ENCODE measurements at regions not wholly inside any gene's neighbourhood (a gene's known extent, or its start where the extent isn't known, plus 50 kb on each side); places are given as distances from the start of the nearest gene placed in this dataset.
"Not testable (repeated sequence)": the region's sequence is repeated elsewhere in the genome, so short reads cannot be mapped to it uniquely, and the experiment has no call there.

DNA sequence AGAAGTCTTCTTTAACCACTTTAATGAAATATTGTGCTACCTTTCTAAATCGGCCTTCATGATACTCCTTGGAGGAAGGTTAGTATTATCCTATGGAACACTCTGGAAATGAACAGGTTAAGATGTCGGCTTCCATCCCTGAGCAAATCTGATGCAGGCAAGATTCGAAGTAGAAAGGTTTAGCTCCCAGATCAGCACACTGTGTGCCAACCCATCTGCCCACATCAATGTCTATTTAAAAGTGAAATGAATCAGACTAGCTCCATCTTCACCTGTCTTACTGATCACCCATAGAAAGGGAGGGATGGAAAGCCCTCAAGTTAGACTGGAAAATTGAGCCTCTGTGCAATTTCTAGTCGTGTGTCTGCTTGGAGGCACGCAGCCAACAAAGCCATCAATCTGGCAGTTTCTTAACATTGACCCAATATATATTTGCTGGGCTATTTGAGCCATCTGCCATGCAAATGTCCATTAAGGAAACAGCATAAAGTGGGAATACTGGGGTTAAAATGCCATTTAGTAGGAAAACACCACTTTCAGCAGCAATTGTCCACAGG is 506.1 kb downstream of the RMST start:
- no peak for DNase-seq (ENCODE audit: insufficient read length, low spot score)
- FAIRE-seq, result no peak

DNA sequence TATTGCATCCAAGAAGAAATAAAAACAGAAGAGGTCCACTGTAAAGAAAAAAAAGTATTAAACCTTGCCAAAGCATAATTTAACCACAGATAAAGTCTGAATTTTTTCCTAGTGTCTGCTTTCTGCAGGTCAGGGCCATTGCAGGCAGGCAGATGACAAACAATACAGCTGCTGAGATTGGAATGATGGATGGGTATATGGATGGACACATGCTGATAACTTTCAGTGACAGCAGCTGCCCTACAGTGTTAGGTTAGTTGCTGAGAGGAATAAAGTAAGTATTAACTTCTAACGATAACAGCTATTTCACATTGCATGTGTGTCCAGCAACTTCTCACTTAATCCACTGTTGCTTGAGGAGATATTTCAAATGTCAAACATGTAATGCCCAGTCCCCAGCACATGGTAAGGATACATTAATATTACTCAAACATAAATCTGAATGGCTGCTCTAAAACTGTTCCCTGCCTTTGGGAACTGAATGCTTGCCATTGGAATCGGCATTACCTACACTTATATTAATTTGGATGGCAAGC is 515.3 kb downstream of the RMST start:
- DNase-seq (ENCODE audit: insufficient read length, low spot score) (no peak), FAIRE-seq (no peak)

DNA sequence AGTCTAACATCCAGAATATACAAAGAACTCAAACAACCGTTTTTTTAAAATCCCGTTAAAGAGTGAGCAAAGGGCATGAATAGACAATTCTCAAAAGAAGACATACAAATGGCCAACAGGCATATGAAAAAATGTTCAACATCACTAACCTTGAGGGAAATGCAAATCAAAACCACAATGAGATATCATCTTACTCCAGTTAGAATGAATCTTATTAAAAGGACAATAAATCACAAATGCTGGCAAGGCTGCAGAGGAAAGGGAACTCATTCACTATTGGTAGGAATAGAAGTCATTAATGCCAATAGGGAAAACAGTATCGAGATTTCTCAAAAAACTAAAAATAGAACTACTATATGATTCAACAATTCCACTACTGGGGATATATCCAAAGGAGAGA is 520.1 kb downstream of the RMST start:
- FAIRE-seq (no peak), DNase-seq (ENCODE audit: insufficient read length, low spot score) (no peak)

DNA sequence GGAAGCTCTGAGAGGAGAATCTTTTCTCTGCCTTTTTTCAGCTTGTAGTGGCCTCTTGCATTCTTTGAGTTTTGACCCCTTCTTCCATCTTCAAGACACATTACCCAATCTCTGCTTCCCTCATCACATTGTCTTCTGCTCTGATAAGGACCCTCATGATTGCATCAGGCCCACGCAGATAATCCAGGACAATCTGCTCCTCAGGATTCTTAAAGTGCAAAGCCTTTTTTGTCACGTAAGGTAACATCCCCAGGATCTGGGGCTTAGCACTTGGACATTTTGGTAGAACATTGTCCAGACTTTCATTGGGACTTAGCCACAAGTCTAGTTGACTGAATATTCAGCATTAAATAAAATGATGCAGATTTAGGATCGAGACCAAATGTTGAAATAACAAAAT is 521.2 kb downstream of the RMST start:
- DNase-seq (ENCODE audit: insufficient read length, low spot score) (no peak), FAIRE-seq (no peak)

DNA sequence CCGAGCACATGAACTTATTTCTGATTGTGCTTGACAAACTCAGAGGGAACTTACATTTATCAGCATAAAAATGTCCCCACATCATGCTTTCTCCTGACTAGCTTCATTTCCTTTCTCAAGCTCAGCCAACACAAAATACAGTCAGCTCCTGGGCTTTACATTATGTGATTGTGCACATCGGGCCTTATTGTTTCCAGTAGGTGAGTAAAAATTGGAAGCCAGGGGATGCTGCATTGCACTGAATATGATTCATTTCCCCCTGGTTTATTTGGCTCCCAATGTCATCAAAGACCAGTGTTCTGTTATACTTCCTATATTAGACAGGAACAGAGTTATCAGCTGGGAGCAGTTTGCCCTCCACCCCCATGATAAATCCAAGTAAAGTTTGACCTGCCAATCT is 521.8 kb downstream of the RMST start:
- no peak for FAIRE-seq
- no peak for DNase-seq (ENCODE audit: insufficient read length, low spot score)

DNA sequence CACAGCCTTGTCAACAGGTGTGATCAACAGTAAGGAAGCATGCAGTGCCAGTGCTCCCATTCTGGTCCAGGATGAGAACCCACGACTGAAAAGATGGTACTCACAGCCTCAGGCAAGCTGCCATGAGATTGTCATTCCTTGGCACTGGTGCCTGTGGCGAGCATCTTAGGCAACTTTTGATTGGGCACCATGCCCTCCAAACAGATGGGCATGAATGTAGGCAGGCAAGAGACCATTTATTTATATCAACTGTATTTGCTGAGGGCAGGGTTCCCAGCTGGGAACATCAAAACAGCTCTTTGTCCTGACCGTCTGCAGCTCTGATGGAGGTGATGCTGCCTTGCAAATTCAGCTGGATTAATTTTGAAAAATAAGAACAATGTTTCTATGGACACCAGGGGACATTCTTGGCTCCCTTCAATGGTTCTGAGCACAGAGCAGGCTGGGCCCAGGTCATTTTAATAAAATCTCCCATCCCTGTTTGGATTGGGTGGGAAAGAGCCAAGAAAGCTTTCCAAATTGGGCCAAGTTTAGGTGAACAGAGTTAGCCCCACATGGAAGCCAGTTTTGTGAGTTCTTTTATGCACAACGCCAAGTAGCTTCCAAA is 522.5 kb downstream of the RMST start:
- FAIRE-seq, result no peak
- no peak for DNase-seq (ENCODE audit: insufficient read length, low spot score)

DNA sequence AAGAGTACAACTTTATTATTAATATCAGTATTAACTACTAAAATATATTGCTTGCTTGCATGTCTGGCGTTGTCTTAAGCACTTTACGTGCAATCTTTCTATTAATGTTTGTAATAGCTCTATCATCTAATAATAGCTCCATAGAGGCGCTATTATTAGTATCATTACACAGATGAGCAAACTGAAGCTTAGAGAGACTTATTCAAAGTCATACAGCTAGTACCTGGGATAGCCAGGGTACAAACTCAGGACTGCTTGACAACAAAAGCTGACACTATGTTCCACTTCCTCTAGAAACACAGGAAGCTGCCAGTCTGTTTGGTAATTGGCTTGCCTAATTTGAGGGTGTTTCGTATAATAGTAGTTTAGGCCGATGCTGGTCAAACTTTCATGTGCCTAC is 523.2 kb downstream of the RMST start:
- no peak for FAIRE-seq

DNA sequence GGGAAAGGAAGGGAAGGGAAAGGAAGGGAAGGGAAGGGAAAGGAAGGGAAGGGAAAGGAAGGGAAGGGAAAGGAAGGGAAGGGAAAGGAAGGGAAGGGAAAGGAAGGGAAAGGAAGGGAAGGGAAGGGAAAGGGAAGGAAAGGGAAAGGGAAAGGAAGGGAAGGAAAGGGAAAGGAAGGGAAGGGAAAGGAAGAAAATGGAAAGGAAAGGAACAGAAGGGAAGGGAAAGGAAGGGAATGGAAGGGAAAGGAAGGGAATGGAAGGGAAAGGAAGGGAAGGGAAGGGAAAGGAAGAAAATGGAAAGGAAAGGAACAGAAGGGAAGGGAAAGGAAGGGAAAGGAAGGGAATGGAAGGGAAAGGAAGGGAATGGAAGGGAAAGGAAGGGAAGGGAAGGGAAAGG is 526.0 kb downstream of the RMST start:
- FAIRE-seq; DNase-seq (ENCODE audit: insufficient read length, low spot score): not testable (repeated sequence)

More for the DNA sequence above, 523.2 kb downstream of the RMST start:
- DNase-seq (ENCODE audit: insufficient read length, low spot score), result no peak

DNA sequence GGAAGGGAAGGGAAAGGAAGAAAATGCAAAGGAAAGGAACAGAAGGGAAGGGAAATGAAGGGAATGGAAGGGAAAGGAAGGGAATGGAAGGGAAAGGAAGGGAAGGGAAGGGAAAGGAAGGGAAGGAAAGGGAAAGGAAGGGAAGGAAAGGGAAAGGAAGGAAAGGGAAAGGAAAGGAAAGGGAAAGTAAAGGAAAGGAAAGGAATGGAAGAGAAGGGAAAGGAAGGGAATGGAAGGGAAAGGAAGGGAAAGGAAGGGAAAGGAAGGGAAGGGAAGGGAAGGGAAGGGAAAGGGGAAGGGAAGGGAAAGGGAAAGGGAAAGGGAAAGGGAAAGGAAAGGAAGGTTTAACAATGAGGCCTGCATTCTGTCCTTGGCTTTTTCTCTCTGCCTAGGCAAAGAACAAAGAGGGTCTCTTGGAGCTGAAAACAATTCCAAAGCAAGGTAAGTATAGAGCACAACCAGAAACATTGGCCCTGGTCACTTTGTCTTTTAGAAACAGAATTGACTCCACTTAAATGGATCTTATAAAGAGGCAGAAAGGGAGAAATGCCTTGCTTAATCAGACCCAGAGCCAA is 525.9 kb upstream of the TMPO start:
- DNase-seq (ENCODE audit: insufficient read length, low spot score), result no peak
- FAIRE-seq, result no peak

DNA sequence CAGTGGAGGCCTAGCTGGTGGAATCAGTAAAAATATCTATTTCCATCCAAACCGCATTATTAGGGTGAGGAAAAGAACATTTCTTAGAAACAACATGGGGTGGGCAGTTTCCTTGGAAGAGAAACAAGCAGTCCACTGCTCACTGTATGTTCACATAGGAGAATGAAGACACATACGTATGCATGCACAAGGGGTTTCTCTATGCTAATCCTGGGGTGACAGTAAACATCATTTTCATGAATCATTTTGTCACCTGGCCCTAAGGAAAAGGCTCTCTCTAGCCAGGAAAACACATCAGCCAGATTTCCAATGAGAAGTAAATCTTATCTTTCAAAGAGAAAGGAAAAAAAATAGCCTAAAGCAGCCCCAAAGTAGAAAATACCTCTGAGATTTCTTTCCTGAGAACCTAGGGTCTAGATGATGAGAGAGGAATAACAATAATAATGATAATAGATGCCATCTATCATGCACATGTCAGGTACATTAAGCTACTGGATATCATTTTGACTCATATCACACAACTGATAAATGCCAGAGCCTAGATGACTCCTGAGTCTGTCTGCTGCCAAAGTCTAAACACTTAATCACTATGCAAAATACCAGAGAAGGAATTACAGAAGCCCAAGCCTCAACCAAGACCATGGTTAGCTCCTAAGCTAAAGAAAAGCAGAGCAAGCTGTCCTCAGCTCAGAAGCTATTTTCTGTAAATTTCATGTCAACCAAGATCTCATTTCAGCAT is 520.5 kb upstream of the TMPO start:
- DNase-seq (ENCODE audit: insufficient read length, low spot score) (no peak), FAIRE-seq (no peak)

DNA sequence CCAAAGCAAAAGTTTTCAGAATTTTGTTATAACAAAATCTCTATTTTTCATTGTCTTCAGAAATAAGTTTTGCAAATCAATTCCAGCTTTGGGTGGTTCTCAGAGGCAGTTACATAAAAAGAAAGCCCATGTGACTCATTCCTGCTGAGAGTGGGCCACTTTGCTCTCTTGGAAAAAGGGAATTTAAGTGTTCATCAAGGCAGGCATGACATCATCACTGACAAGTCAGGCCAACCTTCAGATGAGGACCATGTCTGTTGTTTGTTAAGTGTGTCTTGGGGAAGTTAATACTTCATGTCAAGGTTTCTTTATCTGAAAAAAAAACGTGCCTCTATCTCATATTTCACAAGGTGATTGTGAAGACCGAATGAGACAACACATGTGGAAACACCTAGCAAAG is 519.8 kb upstream of the TMPO start:
- no peak for FAIRE-seq

DNA sequence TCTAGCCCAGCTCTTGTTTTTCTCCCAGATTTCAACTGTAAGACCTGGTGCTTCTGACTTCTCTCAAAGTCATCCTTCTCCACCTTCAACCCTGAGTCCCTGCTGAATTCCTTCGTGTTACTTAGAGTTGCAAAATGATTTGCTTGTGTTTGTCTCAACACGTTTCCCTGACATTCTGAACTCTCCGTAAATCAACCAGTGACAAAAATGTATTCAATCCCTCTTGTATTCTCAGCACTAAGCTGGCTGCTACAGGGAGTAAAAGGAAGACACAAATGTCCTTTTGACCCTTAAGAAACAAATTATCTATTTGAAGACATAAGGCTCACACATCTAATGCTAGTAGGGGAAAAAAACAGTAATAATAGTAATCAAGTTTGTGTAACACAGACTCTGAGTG is 514.0 kb upstream of the TMPO start:
- no peak for FAIRE-seq

More for the DNA sequence above, 519.8 kb upstream of the TMPO start:
- no peak for DNase-seq (ENCODE audit: insufficient read length, low spot score)

DNA sequence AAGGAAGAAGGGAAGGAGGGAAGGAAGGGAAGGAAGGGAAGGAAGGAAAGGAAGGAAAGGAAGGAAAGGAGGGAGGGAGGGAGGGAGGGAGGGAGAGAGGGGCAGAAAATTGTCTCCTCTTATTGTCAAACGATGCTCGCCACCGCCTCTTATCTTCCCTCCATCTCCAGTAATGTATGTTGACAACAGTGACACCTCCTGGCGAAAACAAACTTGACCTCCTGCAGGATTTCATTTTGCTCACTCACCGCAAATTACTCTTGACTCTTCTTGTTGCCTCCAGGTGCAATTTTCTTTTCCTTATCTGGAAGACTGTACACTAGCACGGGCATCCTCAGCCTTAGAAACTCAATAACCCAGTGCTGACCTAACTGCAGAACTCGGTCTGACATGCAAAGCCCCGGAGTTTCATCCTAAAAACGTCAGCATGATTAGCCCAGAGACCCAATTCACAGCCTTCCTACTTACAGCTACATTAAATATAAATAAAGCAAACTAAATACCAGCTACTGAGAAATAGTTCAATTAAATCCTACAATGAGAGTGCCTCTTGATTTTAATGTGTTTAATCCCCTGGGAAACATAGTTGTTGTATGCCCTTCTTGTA is 512.4 kb upstream of the TMPO start:
- peak; percentile 2 for DNase-seq (ENCODE audit: insufficient read length, low spot score)
- peak; percentile 85 for FAIRE-seq

More for the DNA sequence above, 514.0 kb upstream of the TMPO start:
- no peak for DNase-seq (ENCODE audit: insufficient read length, low spot score)

DNA sequence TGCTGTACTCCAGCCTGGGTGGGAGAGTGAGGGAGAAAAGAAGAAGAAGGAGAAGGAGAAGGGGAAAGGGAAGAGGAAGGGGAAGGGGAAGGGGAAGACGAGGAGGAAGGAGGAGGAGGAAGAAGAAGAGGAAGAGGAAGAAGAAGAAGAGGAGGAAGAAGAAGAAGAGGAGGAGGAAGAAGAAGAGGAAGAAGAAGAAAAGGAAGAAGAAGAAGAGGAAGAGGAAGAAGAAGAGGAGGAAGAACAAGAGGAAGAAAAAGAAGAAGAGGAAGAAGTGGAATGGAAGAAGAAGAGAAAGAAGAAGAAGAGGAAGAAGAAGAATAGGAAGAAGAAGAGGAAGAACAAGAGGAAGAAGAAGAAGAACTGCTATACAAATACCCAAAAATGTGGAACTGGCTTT is 507.4 kb upstream of the TMPO start:
- FAIRE-seq (no peak), DNase-seq (ENCODE audit: insufficient read length, low spot score) (no peak)

DNA sequence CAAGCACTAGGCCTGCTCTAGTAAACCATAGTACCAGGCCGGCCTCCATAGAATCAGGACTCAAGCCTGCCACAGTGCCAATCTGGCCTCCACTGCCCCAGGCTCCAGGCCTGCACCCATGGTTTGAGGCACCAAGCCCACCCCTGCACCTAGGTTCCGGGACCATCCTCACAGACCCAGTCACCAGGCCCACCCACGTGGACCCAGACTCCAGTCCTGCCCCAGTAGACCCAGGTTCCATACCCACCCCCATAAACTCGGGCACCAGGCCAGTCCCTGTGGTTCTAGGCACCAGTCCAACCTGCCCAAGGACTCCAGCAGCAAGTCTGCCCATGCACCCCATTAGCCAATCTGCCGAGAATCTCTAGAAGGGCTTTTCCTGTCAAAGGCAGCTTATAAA is 501.8 kb upstream of the TMPO start:
- no peak for FAIRE-seq

DNA sequence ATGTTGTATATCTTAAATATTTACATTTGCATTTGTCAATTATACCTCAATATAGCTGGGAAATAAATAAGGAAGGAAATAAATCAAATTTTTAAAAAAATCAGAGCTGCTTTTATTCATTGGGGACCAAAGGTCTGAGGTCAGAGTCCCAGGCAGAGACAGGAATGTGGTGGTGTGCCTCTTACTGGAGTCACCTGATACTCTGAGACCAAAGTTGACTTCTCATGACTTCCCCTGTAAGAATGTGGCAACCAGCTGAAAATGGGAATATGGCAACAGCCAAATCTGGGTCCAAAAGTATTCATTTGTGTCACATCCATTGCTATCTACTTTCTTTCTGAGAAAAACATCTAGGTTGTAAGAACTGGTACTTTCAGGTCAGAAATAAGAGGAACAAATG is 496.6 kb upstream of the TMPO start:
- DNase-seq (ENCODE audit: insufficient read length, low spot score), result no peak
- no peak for FAIRE-seq

More for the DNA sequence above, 501.8 kb upstream of the TMPO start:
- no peak for DNase-seq (ENCODE audit: insufficient read length, low spot score)

DNA sequence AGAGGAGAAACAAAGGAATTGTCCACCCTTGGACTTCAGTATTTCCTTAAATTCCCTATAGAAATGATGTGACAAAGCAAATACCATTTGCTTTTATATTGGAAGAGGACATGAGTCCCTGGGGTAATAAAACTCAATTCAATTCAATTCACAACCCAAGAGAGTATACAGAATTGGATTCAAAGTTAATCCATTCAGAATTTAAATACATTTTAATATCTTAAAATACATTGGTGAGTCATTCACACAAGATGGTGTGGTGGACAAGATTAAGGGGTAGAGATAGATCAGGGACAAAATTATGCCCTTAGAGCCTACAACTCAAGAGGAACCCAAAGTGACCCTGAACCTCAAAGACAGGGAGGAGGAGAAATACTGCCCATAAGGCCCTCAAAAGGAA is 495.0 kb upstream of the TMPO start:
- DNase-seq (ENCODE audit: insufficient read length, low spot score), result no peak
- no peak for FAIRE-seq

DNA sequence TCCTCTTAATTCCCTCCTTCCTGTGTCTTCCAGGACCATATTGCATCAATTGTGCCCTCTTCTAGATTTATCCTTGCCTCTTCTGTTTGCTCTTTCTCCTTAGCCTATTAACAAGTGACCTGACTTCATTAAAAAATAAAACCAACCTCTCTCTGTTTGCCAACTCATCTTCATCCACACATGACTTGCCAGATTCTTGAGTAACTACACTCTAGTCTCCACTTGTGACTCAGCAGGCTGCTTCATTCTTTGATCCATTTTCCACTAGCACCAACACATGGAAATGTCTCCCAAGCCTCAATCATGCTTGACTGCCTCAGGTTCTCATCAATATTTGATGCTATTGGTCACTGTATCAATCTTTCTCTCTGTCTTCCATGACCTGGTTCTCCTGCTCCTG is 492.4 kb upstream of the TMPO start:
- no peak for FAIRE-seq
- DNase-seq (ENCODE audit: insufficient read length, low spot score), result no peak

DNA sequence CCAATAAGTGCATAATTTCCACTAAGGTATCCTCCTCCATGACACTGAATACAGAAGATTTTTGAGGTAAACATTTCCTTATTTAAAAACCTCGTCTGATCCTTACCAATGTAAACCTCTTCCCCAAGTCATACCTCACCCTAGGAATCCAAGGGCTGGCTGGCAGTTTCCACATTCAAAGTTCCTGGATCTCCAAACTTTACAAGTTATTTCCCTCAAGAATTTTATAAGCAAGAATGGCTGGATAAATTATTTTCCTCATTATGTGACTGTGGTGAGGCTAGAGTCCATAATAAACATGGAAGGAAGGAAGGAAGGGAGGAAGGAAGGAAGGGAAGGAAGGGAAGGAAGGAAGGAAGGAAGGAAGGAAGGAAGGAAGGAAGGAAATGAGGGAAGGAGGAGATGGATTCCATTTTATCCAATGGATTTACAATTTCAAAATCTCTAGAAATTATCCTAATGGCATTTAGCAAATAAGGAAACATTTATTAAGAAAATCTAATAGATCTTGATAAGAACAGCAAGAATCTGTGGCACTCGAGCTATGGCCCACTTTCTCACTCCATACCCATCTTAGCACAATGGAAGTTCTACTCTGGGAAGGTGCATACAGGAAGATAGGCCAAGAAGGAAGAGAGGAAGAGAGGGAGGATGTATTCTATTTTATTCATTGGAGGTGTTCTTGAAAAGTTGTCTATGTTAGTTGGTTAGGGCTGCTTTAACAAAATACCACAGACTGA is 477.8 kb upstream of the TMPO start:
- DNase-seq (ENCODE audit: insufficient read length, low spot score) (no peak), FAIRE-seq (no peak)

DNA sequence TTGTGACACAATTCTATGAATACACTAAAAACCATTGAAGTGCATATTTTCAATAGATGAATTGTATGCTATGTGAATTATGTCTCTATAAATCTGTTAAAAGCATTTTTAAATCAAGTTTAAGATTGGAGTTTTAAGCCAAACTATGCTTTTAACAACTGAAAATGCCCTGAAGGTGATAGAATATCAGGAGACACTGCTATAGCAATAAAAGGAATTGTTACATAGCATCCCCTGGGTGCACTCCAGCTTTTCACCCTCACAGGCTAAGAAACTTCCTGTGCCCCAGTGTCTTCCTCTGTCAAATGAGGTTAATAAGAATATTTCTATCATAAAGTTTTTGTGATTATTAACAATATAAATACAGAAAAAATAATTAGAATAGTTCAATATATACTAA is 472.7 kb upstream of the TMPO start:
- FAIRE-seq, result no peak
- DNase-seq (ENCODE audit: insufficient read length, low spot score), result no peak

DNA sequence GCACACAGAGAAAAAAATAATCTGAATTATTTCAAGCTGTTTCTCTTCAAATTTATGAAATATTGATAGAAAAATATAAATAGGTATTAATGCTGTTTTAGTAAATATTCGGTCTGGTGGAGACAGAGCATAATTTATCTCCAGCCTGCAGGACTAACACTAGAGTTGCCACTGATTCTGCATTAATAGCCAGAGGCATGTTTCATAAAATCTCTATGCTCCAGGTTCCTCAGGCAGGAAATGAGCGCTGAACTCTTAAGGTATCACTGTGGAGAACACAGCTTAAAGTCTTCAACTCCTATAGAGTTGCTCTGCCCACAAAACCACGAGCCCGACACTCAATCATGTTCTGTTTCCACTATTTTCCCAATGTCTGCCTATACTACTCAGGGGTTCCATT is 470.0 kb upstream of the TMPO start:
- no peak for FAIRE-seq

More for the DNA sequence above, 470.0 kb upstream of the TMPO start:
- no peak for DNase-seq (ENCODE audit: insufficient read length, low spot score)

Measured in GM19239 (cell line).